H1 (cell line): ENCODE measurements at regions not wholly inside any gene's neighbourhood (a gene's known extent, or its start where the extent isn't known, plus 50 kb on each side); places are given as distances from the start of the nearest gene placed in this dataset.

Source experiments
- CHD2 ChIP-seq: IDR thresholded peaks from 2 replicates; pipeline ENCODE4 v1.6.1; 2012; ENCODE audit warnings: low read length, improper control_type of control experiment
- CTCF ChIP-seq, 3 experiments: IDR thresholded peaks; 1 replicate in 2 of 3; 2 replicates in 1 of 3; pipeline versions ENCODE4 v1.5.1 to v1.6.1; 2011; ENCODE audit warnings: low read length in 3 of 3, mild to moderate bottlenecking in 3 of 3, inconsistent platforms in 2 of 3, low read depth in 1 of 3, moderate library complexity in 1 of 3; ENCODE audit not compliant: insufficient read depth in 1 of 3; ENCODE audit errors: control extremely low read depth in 1 of 3
- JUND ChIP-seq: IDR thresholded peaks from 2 replicates; pipeline ENCODE4 v1.6.1; 2011; ENCODE audit warnings: mild to moderate bottlenecking, improper control_type of control experiment, low read length
- MAX ChIP-seq: IDR thresholded peaks from 2 replicates; pipeline ENCODE4 v1.6.1; 2012; ENCODE audit warnings: inconsistent platforms
- SIN3A ChIP-seq, 2 experiments: IDR thresholded peaks in 1 of 2; conservative IDR thresholded peaks in 1 of 2; 2 replicates each; pipeline ENCODE4 v1.6.1; 2011 to 2012; ENCODE audit warnings: low read length in 2 of 2, improper control_type of control experiment in 1 of 2, low read depth in 1 of 2, mild to moderate bottlenecking in 1 of 2
- SP1 ChIP-seq: IDR thresholded peaks from 2 replicates; pipeline ENCODE4 v1.6.1; 2011; ENCODE audit warnings: low read depth, low read length
- SP2 ChIP-seq: IDR thresholded peaks from 2 replicates; pipeline ENCODE4 v1.6.1; 2012; ENCODE audit warnings: mild to moderate bottlenecking, low read length, inconsistent platforms
- SP4 ChIP-seq: IDR thresholded peaks from 2 replicates; pipeline ENCODE4 v1.6.1; 2012; ENCODE audit warnings: low read length, inconsistent platforms
- SRF ChIP-seq: IDR thresholded peaks from 2 replicates; pipeline ENCODE4 v1.6.1; 2011; ENCODE audit warnings: mild to moderate bottlenecking, low read depth, low read length, moderate library complexity
- SUZ12 ChIP-seq: fragments of 200-600 bp; sonication (generic); IDR thresholded peaks from 2 replicates; pipeline ENCODE4 v1.6.1; 2012; ENCODE audit warnings: mild to moderate bottlenecking, inconsistent platforms, low read length, moderate library complexity, mixed read lengths
- TEAD4 ChIP-seq: IDR thresholded peaks from 2 replicates; pipeline ENCODE4 v1.6.1; 2012; ENCODE audit warnings: low read depth, low read length, inconsistent platforms, mixed read lengths
- USF2 ChIP-seq: IDR thresholded peaks from 2 replicates; pipeline ENCODE4 v1.6.1; 2011; ENCODE audit warnings: low read length, improper control_type of control experiment

- TF ChIP-seq SP4 (no peak), CTCF (IDR thresholded peaks at IDR 0.05; ENCODE audit: control extremely low read depth in 1 of 3, insufficient read depth in 1 of 3, low read depth in 1 of 3, low read length in 3 of 3) (no peak), CHD2 (no peak), MAX (no peak), JUND (no peak), TEAD4 (no peak), SUZ12 (no peak), SIN3A (conservative IDR thresholded peaks at IDR 0.05 in 1 of 2, IDR thresholded peaks at IDR 0.05 in 1 of 2; ENCODE audit: low read depth in 1 of 2, low read length in 2 of 2) (no peak), SRF (no peak), USF2 (no peak), SP1 (no peak), SP2 (no peak)
Observed at GRCh38 chr20:23251779-23252178, 98.8 kb upstream of the NXT1 start.
